H1 (cell line): ENCODE measurements at regions not wholly inside any gene's neighbourhood (a gene's known extent, or its start where the extent isn't known, plus 50 kb on each side); places are given as distances from the start of the nearest gene placed in this dataset.

Experiments
- CTCF ChIA-PET: fragments of 300-600 bp; sonication (Branson Sonifier 250); formaldehyde crosslinking; loops from one replicate; lab custom pipeline; 2021; ENCODE audit not compliant: partially characterized antibody; lab: Charles Lee
- POLR2A ChIA-PET: fragments of 300-600 bp; sonication (Branson Sonifier 250); formaldehyde crosslinking; loops from one replicate; lab custom pipeline; 2021; ENCODE audit warnings: inconsistent platforms; ENCODE audit not compliant: partially characterized antibody; lab: Charles Lee
- DNase-seq, 2 experiments: peaks; one replicate each; pipeline versions ENCODE4 v3.0.0 to v3.0.0-alpha.2; 2010 to 2022; ENCODE audit warnings: low spot score in 2 of 2, low read depth in 1 of 2, mixed read lengths in 1 of 2
- FAIRE-seq: peaks from 2 replicates; lab custom pipeline; 2011; peaks lifted over from hg19 to GRCh38; lab: Jason Lieb, UNC
- H2AFZ ChIP-seq: 2 replicates; pipeline ENCODE4 v1.8.1; 2012; ENCODE audit warnings: low read length, inconsistent platforms
- H2AK5ac ChIP-seq: 2 replicates; pipeline ENCODE4 v1.6.1; 2013; ENCODE audit warnings: low read depth, low read length
- H2BK120ac ChIP-seq: replicated peaks from 2 replicates; pipeline ENCODE3; 2013; ENCODE audit warnings: low read depth, low read length, inconsistent platforms
- H2BK12ac ChIP-seq: 2 replicates; pipeline ENCODE4 v1.6.1; 2013; ENCODE audit warnings: low read depth, low read length
- H2BK15ac ChIP-seq: 2 replicates; pipeline ENCODE4 v1.6.1; 2013; ENCODE audit warnings: low read length
- H2BK20ac ChIP-seq: 2 replicates; pipeline ENCODE4 v1.6.1; 2013; ENCODE audit warnings: low read length
- H2BK5ac ChIP-seq: 2 replicates; pipeline ENCODE4 v1.6.1; 2013; ENCODE audit warnings: low read depth, low read length
- H3K14ac ChIP-seq: 2 replicates; pipeline ENCODE4 v1.6.1; 2013; ENCODE audit warnings: inconsistent platforms; ENCODE audit not compliant: insufficient read length
- H3K18ac ChIP-seq: 2 replicates; pipeline ENCODE4 v1.6.1; 2013; ENCODE audit warnings: low read length; ENCODE audit errors: extremely low read depth
- H3K23ac ChIP-seq: 2 replicates; pipeline ENCODE4 v1.6.1; 2013; ENCODE audit warnings: inconsistent platforms; ENCODE audit not compliant: insufficient read length
- H3K23me2 ChIP-seq: 2 replicates; pipeline ENCODE4 v1.6.1; 2013; ENCODE audit warnings: low read depth, low read length
- H3K27ac ChIP-seq: 2 replicates; pipeline ENCODE4 v1.6.1; 2011; ENCODE audit warnings: low read depth, low read length, inconsistent platforms
- H3K27me3 ChIP-seq, 4 experiments: replicated peaks in 1 of 4; 1 replicate in 1 of 4; 2 replicates in 3 of 4; pipeline versions ENCODE4 v1.6.1 to v1.8.1; 2011 to 2013; ENCODE audit warnings: low read length in 3 of 4, mild to moderate bottlenecking in 3 of 4, inconsistent platforms in 2 of 4, mixed read lengths in 2 of 4, moderate library complexity in 1 of 4; ENCODE audit not compliant: control insufficient read depth in 3 of 4, insufficient read depth in 3 of 4; ENCODE audit errors: extremely low read depth in 1 of 4
- H3K36me3 ChIP-seq, 4 experiments: 2 replicates each; pipeline versions ENCODE4 v1.6.1 to v1.8.1; 2011 to 2013; ENCODE audit warnings: mild to moderate bottlenecking in 4 of 4, low read length in 3 of 4, moderate library complexity in 2 of 4, control low read depth in 1 of 4, inconsistent platforms in 1 of 4; ENCODE audit not compliant: insufficient read depth in 4 of 4, control insufficient read depth in 2 of 4
- H3K4ac ChIP-seq: replicated peaks from 2 replicates; pipeline ENCODE3; 2013; ENCODE audit warnings: low read length, low read depth, mixed read lengths, inconsistent platforms; ENCODE audit not compliant: insufficient read length
- H3K4me1 ChIP-seq, 4 experiments: replicated peaks in 1 of 4; 1 replicate in 1 of 4; 2 replicates in 3 of 4; pipeline versions ENCODE4 v1.6.1 to v1.8.1; 2011 to 2013; ENCODE audit warnings: low read length in 3 of 4, inconsistent platforms in 2 of 4, mixed read lengths in 1 of 4; ENCODE audit not compliant: insufficient read depth in 4 of 4, control insufficient read depth in 3 of 4
- H3K4me2 ChIP-seq, 2 experiments: 2 replicates each; pipeline versions ENCODE4 v1.6.1 to v1.8.1; 2011 to 2013; ENCODE audit warnings: low read depth in 2 of 2, low read length in 2 of 2, control low read depth in 1 of 2, inconsistent platforms in 1 of 2, mild to moderate bottlenecking in 1 of 2; ENCODE audit not compliant: insufficient read depth in 1 of 2
- H3K4me3 ChIP-seq, 4 experiments: fragments of 200-600, 300-600 bp in 1 of 4; sonication (generic), shearing (Covaris generic), sonication (Bioruptor Twin) in 1 of 4; 2 replicates each; pipeline versions ENCODE4 v1.5.1 to v1.8.1; 2011 to 2016; ENCODE audit warnings: low read length in 4 of 4, low read depth in 3 of 4, control low read depth in 2 of 4, inconsistent platforms in 2 of 4, mild to moderate bottlenecking in 2 of 4, mixed read lengths in 1 of 4, moderate library complexity in 1 of 4; ENCODE audit not compliant: insufficient read depth in 2 of 4; ENCODE audit errors: extremely low read depth in 1 of 4
- H3K56ac ChIP-seq: replicated peaks from 2 replicates; pipeline ENCODE3; 2013; ENCODE audit warnings: low read depth, mild to moderate bottlenecking, mixed read lengths, low read length, inconsistent platforms; ENCODE audit not compliant: insufficient read length
- H3K79me1 ChIP-seq: 2 replicates; pipeline ENCODE4 v1.6.1; 2013; ENCODE audit warnings: low read depth, low read length, control low read depth
- H3K79me2 ChIP-seq, 2 experiments: 2 replicates each; pipeline versions ENCODE4 v1.6.1 to v1.8.1; 2012 to 2013; ENCODE audit warnings: low read length in 2 of 2, mild to moderate bottlenecking in 2 of 2, inconsistent platforms in 1 of 2; ENCODE audit not compliant: insufficient read depth in 2 of 2, control insufficient read depth in 1 of 2
- H3K9ac ChIP-seq, 4 experiments: replicated peaks in 1 of 4; 1 replicate in 1 of 4; 2 replicates in 3 of 4; pipeline versions ENCODE4 v1.6.1 to v1.8.1; 2011 to 2013; ENCODE audit warnings: low read depth in 3 of 4, low read length in 3 of 4, control low read depth in 2 of 4, mild to moderate bottlenecking in 2 of 4, moderate library complexity in 2 of 4, inconsistent platforms in 1 of 4; ENCODE audit errors: extremely low read depth in 1 of 4
- H3K9me3 ChIP-seq, 2 experiments: 2 replicates each; pipeline versions ENCODE4 v1.6.1 to v1.8.1; 2012 to 2013; ENCODE audit warnings: mild to moderate bottlenecking in 2 of 2, moderate library complexity in 2 of 2, control low read depth in 1 of 2, inconsistent platforms in 1 of 2, low read depth in 1 of 2, low read length in 1 of 2, mixed read lengths in 1 of 2; ENCODE audit not compliant: insufficient read depth in 2 of 2
- H4K20me1 ChIP-seq, 2 experiments: replicated peaks in 1 of 2; 2 replicates each; pipeline versions ENCODE3 to v1.8.1; 2011 to 2013; ENCODE audit warnings: inconsistent platforms in 2 of 2, low read length in 2 of 2, mild to moderate bottlenecking in 1 of 2; ENCODE audit not compliant: insufficient read depth in 2 of 2, control insufficient read depth in 1 of 2
- H4K5ac ChIP-seq: 2 replicates; pipeline ENCODE4 v1.6.1; 2013; ENCODE audit warnings: low read length, low read depth, mixed read lengths, inconsistent platforms; ENCODE audit not compliant: insufficient read length
- H4K8ac ChIP-seq: 2 replicates; pipeline ENCODE4 v1.8.0; 2013; ENCODE audit warnings: mild to moderate bottlenecking, moderate library complexity, low read length, inconsistent platforms; ENCODE audit not compliant: insufficient read depth; ENCODE audit errors: extremely low read depth
- H4K91ac ChIP-seq: replicated peaks from 2 replicates; pipeline ENCODE3; 2013; ENCODE audit warnings: low read length, mixed read lengths, inconsistent platforms; ENCODE audit not compliant: insufficient read length
- ASH2L ChIP-seq: fragments of 200-600, 300-600 bp; sonication (generic); IDR thresholded peaks from one replicate; pipeline ENCODE4 v1.7.1; 2017; ENCODE audit warnings: low read length
- BCL11A ChIP-seq, 2 experiments: IDR thresholded peaks; one replicate each; pipeline ENCODE4 v1.6.1; 2011; ENCODE audit warnings: low read depth in 2 of 2, low read length in 2 of 2, mild to moderate bottlenecking in 2 of 2
- WGBS, 2 experiments: shearing (Covaris generic) in 1 of 2; methylation state at CpG; one replicate each; pipeline versions ENCODE4 v1.1.6 to v1.1.7; 2013 to 2015; ENCODE audit warnings: low lambda C conversion rate in 2 of 2, mixed read lengths in 2 of 2, inconsistent platforms in 1 of 2, low coverage in 1 of 2, missing lambda C conversion rate in 1 of 2; ENCODE audit not compliant: insufficient replicate concordance in 2 of 2, insufficient coverage in 1 of 2, insufficient read length in 1 of 2; ENCODE audit errors: extremely low coverage in 1 of 2, missing lambda C conversion rate in 1 of 2; 5-methylcytosine and 5-hydroxymethylcytosine counted together

DNA sequence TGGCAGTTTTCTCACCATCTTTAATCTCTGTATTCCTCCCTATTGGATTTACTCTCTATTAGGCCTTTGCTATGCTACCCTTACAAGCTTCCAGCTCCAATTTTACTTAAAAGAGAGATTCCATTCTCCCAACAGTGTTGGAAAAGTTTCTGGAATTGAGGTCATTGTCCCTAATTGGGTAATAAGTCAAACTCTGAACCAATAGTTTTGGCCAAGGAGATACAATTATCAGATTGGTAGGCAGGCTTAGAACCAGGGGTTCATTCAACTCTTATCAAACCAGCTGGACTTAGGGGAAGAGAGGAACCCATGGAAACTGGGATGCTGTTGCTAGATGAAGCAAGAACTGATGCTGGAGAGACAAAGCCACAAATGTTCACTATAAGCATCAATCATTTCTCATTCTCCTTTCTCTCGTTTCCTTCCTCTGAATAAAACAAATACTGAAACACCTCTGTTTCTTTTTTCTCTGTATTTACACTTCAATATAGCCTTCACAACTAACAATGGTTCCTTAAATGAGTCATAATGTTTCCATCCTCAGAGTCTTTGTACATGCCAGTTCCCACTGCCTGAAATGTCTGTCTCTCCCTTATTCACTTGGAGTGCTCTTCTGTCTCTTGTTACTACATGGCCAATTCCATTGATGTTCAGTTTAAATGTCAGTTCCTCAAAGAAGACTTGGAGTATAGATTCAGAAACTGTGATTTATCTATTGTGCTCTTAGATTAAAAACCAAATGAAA is 587.3 kb downstream of the GABRG2 start:
- no peaks in the 10 kb centered on the region for H3K79me2 ChIP-seq
- H3K23ac ChIP-seq: no peak overlapping the region
- no peak overlapping the region for H3K4me3 ChIP-seq
- H3K9ac ChIP-seq: no peak overlapping the region
- no peak overlapping the region for H3K27ac ChIP-seq
- H2BK5ac ChIP-seq: no peak overlapping the region
- no peaks in the 10 kb centered on the region for H3K4me1 ChIP-seq
- H3K18ac ChIP-seq: no peak overlapping the region
- no peak overlapping the region for H3K56ac ChIP-seq
- H3K14ac ChIP-seq: no peak overlapping the region
- no peak overlapping the region for H2BK12ac ChIP-seq
- ChIA-PET CTCF (interaction anchor here (0.6 to 1.2 kb wide), 2 partner anchors 77 to 132 kb away, joined by 3 read pairs; no protein-coding TSS in a partner anchor), POLR2A (no interaction called here)
- H4K20me1 ChIP-seq: no peaks in the 10 kb centered on the region
- H4K91ac ChIP-seq: no peak overlapping the region
- DNase-seq (no peak), FAIRE-seq (no peak)
- H3K36me3 ChIP-seq: no peaks in the 10 kb centered on the region; a peak in 1 of 8 replicates
- no peak overlapping the region for H3K4me2 ChIP-seq
- H4K5ac ChIP-seq: no peak overlapping the region
- H3K4ac ChIP-seq: no peak overlapping the region
- no peak overlapping the region for H2BK15ac ChIP-seq
- no peaks in the 10 kb centered on the region for H3K23me2 ChIP-seq
- 0 out of 4 replicates have a peak, but pooled peaks cover 0 to 3% of the 10 kb centered on the region in 2 experiments for H3K9me3 ChIP-seq
- H2AFZ ChIP-seq: no peak overlapping the region
- H2BK20ac ChIP-seq: no peak overlapping the region
- 95% methylated on average over 1 of the region's 1 CpG; no CpG with 5 or more reads in 1 of the 2 experiments for WGBS, 2 experiments
- H4K8ac ChIP-seq: no peak overlapping the region
- H2BK120ac ChIP-seq: no peak overlapping the region
- no peaks in the 10 kb centered on the region for H3K27me3 ChIP-seq
- no peak overlapping the region for H2AK5ac ChIP-seq
- H3K79me1 ChIP-seq: no peaks in the 10 kb centered on the region
- TF ChIP-seq ASH2L: no peak
- TF ChIP-seq BCL11A (IDR thresholded peaks at IDR 0.05; ENCODE audit: low read depth in 2 of 2, low read length in 2 of 2): no peak
